OCI-LY1 (cell line): ENCODE measurements at regions not wholly inside any gene's neighbourhood (a gene's known extent, or its start where the extent isn't known, plus 50 kb on each side); places are given as distances from the start of the nearest gene placed in this dataset.

ENCODE experiments used
- CTCF ChIP-seq: fragments of 200-600 bp; sonication (generic), shearing (Covaris generic); IDR thresholded peaks from 2 replicates; pipeline ENCODE4 v1.5.1; 2017; ENCODE audit warnings: mild to moderate bottlenecking, antibody characterized with exemption, low read length, moderate library complexity, mixed read lengths
- EZH2 ChIP-seq: fragments of 200-600 bp; sonication (generic), shearing (Covaris generic); IDR thresholded peaks from 2 replicates; pipeline ENCODE4 v1.8.0; 2017; ENCODE audit warnings: borderline replicate concordance, mixed run types, mild to moderate bottlenecking, antibody characterized with exemption, low read length, moderate library complexity, mixed read lengths

DNA sequence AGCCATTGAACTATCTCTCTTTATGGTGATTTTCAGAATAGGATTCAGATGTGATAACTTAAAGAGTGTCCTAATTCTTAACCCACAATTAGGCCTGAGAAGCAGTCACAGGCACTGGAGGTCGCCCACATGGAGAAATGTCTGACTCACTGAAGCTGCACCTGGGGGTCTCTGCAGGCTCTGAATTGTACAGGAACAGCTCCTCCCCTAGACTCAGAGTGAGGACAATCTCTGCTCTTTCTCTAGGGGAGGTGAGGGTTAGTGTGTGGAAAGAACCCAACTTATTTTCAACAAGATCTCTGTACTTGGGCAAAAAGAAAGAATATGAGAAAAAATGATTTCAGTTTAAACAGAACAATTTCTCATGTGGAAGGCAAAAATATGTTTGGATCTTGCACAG is 1124.6 kb downstream of the TMEM121 start:
- TF ChIP-seq CTCF, result no peak
- TF ChIP-seq EZH2, result no peak
